Skeletal muscle tissue (tissue), 3 donors: ENCODE measurements at regions not wholly inside any gene's neighbourhood (a gene's known extent, or its start where the extent isn't known, plus 50 kb on each side); places are given as distances from the start of the nearest gene placed in this dataset.

Experiments used
- H3K27ac ChIP-seq: one replicate; pipeline ENCODE4 v1.7.0; 2013; ENCODE audit warnings: mild to moderate bottlenecking, low read depth, low read length, inconsistent platforms
- H3K27me3 ChIP-seq, 3 donors: one replicate each; pipeline ENCODE4 v1.7.0; 2013; ENCODE audit warnings: low read length in 3 of 3; ENCODE audit not compliant: control insufficient read depth in 3 of 3, insufficient read depth in 3 of 3
- H3K36me3 ChIP-seq, 3 donors: one replicate each; pipeline ENCODE4 v1.7.0; 2013; ENCODE audit warnings: low read length in 3 of 3; ENCODE audit not compliant: control insufficient read depth in 3 of 3, insufficient read depth in 3 of 3
- H3K4me1 ChIP-seq, 3 donors: one replicate each; pipeline ENCODE4 v1.7.0; 2013; ENCODE audit warnings: low read length in 3 of 3, mild to moderate bottlenecking in 3 of 3; ENCODE audit not compliant: control insufficient read depth in 3 of 3, insufficient read depth in 3 of 3
- H3K4me3 ChIP-seq, 3 donors: one replicate each; pipeline ENCODE4 v1.7.0; 2013; ENCODE audit warnings: low read length in 3 of 3
- H3K9ac ChIP-seq, 3 donors: one replicate each; pipeline ENCODE4 v1.7.0; 2013; ENCODE audit warnings: low read length in 3 of 3, mild to moderate bottlenecking in 3 of 3, moderate library complexity in 2 of 3, low read depth in 1 of 3
- H3K9me3 ChIP-seq, 3 donors: one replicate each; pipeline ENCODE4 v1.7.0; 2013; ENCODE audit warnings: low read length in 3 of 3; ENCODE audit not compliant: control insufficient read depth in 3 of 3
- donor health status: Osteomylitis.

- no peaks in the 10 kb centered on the region for H3K9me3 ChIP-seq
- no peak overlapping the region for H3K9ac ChIP-seq
- H3K4me1 ChIP-seq = no peaks in the 10 kb centered on the region
- no peak overlapping the region for H3K27ac ChIP-seq
- H3K27me3 ChIP-seq = no peaks in the 10 kb centered on the region
- no peak overlapping the region for H3K4me3 ChIP-seq
- H3K36me3 ChIP-seq = no peaks in the 10 kb centered on the region
Observed at GRCh38 chr3:75983609-75984290, 198.4 kb upstream of the ZNF717 start.

DNA sequence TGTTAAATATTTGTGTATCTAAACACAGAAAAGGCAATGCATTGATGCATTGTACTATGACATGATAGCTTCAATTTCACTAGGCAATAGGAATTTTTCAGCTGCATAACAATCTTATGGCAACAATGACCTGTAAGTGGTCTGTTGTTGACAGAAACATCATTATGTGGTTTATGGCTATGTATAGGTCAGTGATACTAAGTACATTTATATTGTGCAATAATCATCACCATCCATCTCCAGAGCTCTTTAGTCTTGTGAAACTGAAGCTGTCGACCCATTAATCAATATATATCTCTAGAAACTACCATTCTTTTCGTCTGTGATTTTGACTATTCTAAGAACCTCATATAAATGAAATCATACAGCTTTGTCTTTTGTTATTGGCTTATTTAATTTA lies 200.1 kb upstream of the ZNF717 start:
- no peaks in the 10 kb centered on the region for H3K4me1 ChIP-seq
- H3K27ac ChIP-seq = no peak overlapping the region
- H3K4me3 ChIP-seq = no peak overlapping the region
- H3K9me3 ChIP-seq = no peaks in the 10 kb centered on the region
- H3K27me3 ChIP-seq = no peaks in the 10 kb centered on the region
- no peaks in the 10 kb centered on the region for H3K36me3 ChIP-seq
- no peak overlapping the region for H3K9ac ChIP-seq

DNA sequence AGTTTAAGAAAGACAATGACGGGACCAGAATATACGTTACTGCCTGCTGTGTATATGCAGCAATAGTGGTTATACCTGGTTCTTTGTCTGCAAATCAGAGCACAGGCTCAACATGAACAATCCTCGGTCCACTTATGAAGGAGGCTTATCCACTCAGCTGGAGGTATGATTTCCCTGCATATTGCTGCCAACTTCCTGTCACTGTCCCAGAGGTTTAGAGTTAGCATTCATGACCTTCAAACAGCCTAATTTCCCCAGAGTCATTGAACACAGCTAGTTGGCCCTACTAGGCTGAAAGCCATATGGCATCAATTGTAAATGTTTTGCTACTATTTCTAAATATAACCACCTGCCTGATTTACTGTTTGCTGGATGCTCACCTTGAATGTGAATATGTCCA lies 224.9 kb upstream of the ZNF717 start:
- Histone ChIP-seq H3K36me3 (no peaks in the 10 kb centered on the region), H3K4me1 (no peaks in the 10 kb centered on the region), H3K27me3 (no peaks in the 10 kb centered on the region), H3K27ac (no peak overlapping the region), H3K4me3 (no peak overlapping the region), H3K9me3 (no peaks in the 10 kb centered on the region), H3K9ac (no peak overlapping the region)

DNA sequence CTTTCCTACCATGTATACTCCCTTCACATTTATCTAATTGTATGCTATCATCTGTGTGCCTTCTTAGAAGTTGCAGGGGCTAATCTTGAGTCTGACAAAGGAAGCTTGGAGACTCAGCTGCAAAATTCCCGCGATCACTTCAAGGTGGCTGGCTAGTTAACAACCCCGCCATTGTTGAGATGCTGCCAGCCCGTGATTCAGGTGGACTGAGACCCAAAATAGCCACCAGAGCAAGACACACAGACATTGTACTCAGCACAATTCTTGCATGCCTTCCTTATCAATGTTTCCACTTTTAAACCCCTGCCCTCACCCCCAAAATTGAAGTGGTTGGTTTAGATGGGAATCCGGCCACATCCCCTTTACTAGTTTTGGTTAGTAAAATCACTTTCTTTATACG lies 225.8 kb upstream of the ZNF717 start:
- Histone ChIP-seq H3K36me3 (no peaks in the 10 kb centered on the region), H3K4me3 (no peak overlapping the region), H3K9ac (no peak overlapping the region), H3K9me3 (no peaks in the 10 kb centered on the region), H3K27me3 (no peaks in the 10 kb centered on the region), H3K27ac (no peak overlapping the region), H3K4me1 (no peaks in the 10 kb centered on the region)

DNA sequence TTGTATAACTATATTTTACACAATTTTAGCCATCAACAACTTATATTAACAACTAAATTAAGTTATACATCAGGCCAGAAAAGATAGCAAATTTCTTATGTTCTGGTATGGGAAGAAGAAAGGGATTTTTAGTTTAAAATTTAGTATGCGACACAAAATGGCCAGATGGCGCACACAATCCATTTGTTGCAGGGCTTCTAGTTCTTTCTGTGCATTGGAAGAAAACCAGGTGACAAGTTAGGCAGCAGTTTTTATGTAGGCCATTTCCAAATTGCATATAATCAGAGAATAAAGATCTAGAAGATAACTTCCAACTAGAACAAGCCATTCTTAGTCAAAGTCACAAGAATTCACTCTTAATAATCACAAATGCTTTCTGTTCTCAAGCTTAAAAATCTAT lies 230.1 kb upstream of the ZNF717 start:
- H3K9ac ChIP-seq = no peak overlapping the region
- H3K27ac ChIP-seq = no peak overlapping the region
- no peaks in the 10 kb centered on the region for H3K27me3 ChIP-seq
- H3K9me3 ChIP-seq = no peaks in the 10 kb centered on the region
- no peak overlapping the region for H3K4me3 ChIP-seq
- H3K36me3 ChIP-seq = no peaks in the 10 kb centered on the region
- no peaks in the 10 kb centered on the region for H3K4me1 ChIP-seq

DNA sequence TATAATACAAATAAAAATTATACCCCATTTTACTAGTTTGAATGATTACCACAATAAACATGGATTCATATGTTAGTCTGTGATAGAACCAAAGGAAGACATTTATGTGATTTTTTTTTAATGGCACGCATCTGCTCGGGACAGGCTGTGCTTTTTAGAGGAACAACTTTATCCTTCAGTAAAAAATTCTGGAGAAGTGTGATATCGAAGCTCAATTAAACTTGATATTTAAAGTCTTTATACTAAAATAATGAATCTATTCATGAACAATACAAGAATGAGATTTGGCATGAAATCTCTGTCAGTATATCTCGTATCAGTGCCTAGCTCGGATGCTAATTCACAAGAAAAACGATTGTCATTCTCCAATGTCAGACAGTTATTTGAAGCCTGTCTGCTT lies 230.8 kb upstream of the ZNF717 start:
- H3K4me3 ChIP-seq = no peak overlapping the region
- no peaks in the 10 kb centered on the region for H3K4me1 ChIP-seq
- H3K9me3 ChIP-seq = no peaks in the 10 kb centered on the region
- no peak overlapping the region for H3K9ac ChIP-seq
- H3K27me3 ChIP-seq = no peaks in the 10 kb centered on the region
- H3K36me3 ChIP-seq = no peaks in the 10 kb centered on the region
- no peak overlapping the region for H3K27ac ChIP-seq

DNA sequence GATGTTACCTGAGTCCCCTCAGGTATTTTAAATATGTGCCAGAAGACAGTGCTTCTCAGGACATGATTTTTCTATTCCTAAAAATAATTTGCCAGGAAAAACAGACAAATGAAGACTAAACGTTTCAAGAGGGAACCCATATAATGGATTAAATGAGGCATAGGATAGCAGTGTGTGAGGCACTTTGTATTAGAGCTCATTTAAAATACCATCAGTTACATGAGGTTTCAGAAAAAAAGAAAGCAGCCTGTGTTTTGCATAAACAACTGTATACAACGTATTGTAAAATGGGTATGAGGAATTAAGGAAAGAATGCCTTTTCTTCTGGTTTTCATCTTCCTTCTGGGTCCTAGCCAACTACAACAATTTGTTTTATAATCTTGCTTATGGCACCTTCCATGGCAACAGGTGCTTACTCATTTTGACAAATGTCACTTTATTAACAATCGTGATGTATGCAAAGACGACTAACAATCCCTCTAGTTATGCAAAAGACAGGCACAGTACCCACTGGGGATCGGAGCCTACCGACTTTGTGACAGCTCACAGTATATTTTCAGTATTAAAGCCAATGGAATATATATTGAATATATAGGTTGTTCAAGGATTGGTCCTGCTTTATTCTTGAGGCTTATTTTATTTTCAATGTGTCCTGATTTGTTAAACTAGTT lies 231.6 kb upstream of the ZNF717 start:
- no peaks in the 10 kb centered on the region for H3K9me3 ChIP-seq
- H3K27me3 ChIP-seq = no peaks in the 10 kb centered on the region
- H3K9ac ChIP-seq = no peak overlapping the region
- H3K27ac ChIP-seq = no peak overlapping the region
- no peaks in the 10 kb centered on the region for H3K4me1 ChIP-seq
- H3K4me3 ChIP-seq = no peak overlapping the region
- no peaks in the 10 kb centered on the region for H3K36me3 ChIP-seq

GRCh38 chr3:76021376-76021775 lies 236.0 kb upstream of the ZNF717 start:
- Histone ChIP-seq H3K4me1 (no peaks in the 10 kb centered on the region), H3K9ac (no peak overlapping the region)

DNA sequence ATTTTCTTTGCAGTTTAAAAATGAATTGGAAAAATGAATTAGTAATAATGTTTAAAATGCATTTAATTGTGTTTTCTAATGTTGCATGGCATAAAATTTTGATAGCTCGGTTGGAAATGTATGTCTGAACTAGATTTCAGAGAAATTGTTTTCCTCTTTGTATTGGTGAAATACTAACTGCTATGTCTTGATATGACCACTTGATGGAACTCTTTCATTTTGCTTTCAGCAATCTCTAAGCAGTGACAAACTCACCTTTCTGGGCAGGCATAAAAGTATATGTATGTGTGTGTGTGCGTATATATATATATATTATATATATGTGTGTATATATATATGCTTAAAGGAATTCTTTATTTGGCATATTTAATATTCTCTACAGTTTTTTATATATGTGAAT lies 239.3 kb upstream of the ZNF717 start:
- no peaks in the 10 kb centered on the region for H3K9me3 ChIP-seq
- H3K4me1 ChIP-seq = no peaks in the 10 kb centered on the region
- H3K36me3 ChIP-seq = no peaks in the 10 kb centered on the region
- H3K9ac ChIP-seq = no peak overlapping the region
- no peaks in the 10 kb centered on the region for H3K27me3 ChIP-seq
- no peak overlapping the region for H3K4me3 ChIP-seq
- no peak overlapping the region for H3K27ac ChIP-seq

More at GRCh38 chr3:76021376-76021775, 236.0 kb upstream of the ZNF717 start:
- no peak overlapping the region for H3K27ac ChIP-seq
- H3K9me3 ChIP-seq = no peaks in the 10 kb centered on the region
- no peak overlapping the region for H3K4me3 ChIP-seq
- H3K36me3 ChIP-seq = no peaks in the 10 kb centered on the region
- H3K27me3 ChIP-seq = no peaks in the 10 kb centered on the region

- no peak overlapping the region for H3K9ac ChIP-seq
- H3K36me3 ChIP-seq = no peaks in the 10 kb centered on the region
- no peaks in the 10 kb centered on the region for H3K27me3 ChIP-seq
- H3K4me1 ChIP-seq = no peaks in the 10 kb centered on the region
- H3K4me3 ChIP-seq = no peak overlapping the region
- H3K27ac ChIP-seq = no peak overlapping the region
- no peaks in the 10 kb centered on the region for H3K9me3 ChIP-seq
Observed at GRCh38 chr3:76025561-76025960, 240.2 kb upstream of the ZNF717 start.
